BE2C (cell line): ENCODE measurements at regions not wholly inside any gene's neighbourhood (a gene's known extent, or its start where the extent isn't known, plus 50 kb on each side); places are given as distances from the start of the nearest gene placed in this dataset.

ENCODE experiments used
- DNase-seq: peaks from one replicate; pipeline ENCODE4 v3.0.0-alpha.2; 2020
- H3K27me3 ChIP-seq: fragments of 250-450 bp; sonication (Bioruptor Pico); 2 replicates; pipeline ENCODE4 v1.5.1; 2020; ENCODE audit warnings: mild to moderate bottlenecking
- H3K36me3 ChIP-seq: fragments of 250-450 bp; sonication (Bioruptor Pico); 2 replicates; pipeline ENCODE4 v1.5.1; 2020; ENCODE audit warnings: mild to moderate bottlenecking
- H3K4me1 ChIP-seq: fragments of 250-450 bp; sonication (Bioruptor Pico); 2 replicates; pipeline ENCODE4 v1.5.1; 2020
- H3K4me3 ChIP-seq: 2 replicates; pipeline ENCODE4 v1.5.1; 2011; ENCODE audit warnings: low read depth, low read length
- H3K9me3 ChIP-seq: fragments of 250-450 bp; sonication (Bioruptor Pico); 2 replicates; pipeline ENCODE4 v1.5.1; 2020
- TF ChIP-seq, protein P1 (sequence below): IDR thresholded peaks from 2 replicates; pipeline ENCODE4 v1.5.1; 2012; ENCODE audit warnings: mild to moderate bottlenecking, low read depth, low read length

DNA sequence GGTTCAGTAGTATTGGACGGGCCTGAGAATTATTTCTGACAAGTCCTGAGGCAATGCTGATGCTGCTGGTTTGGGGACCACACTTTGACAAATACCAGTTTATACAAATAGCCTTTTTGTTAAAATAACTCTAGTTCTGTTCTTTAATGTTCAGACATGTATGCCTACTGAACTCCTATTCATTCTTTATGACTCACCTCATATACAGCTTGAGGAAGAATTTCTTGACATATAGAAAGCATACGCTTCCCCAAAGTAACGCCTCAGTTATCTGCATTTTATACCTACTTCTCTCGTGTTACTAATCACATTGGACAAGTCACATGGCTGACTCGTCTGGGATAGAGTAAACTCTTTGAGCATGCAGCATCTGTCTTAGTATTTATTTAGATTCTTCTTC is 145.4 kb upstream of the GOLIM4 start:
- Histone ChIP-seq H3K4me1 (no peaks in the 10 kb centered on the region), H3K9me3 (no peaks in the 10 kb centered on the region), H3K27me3 (peaks cover 5% of the 10 kb centered on the region), H3K4me3 (no peak overlapping the region), H3K36me3 (no peaks in the 10 kb centered on the region)
- TF ChIP-seq, protein P1, sequence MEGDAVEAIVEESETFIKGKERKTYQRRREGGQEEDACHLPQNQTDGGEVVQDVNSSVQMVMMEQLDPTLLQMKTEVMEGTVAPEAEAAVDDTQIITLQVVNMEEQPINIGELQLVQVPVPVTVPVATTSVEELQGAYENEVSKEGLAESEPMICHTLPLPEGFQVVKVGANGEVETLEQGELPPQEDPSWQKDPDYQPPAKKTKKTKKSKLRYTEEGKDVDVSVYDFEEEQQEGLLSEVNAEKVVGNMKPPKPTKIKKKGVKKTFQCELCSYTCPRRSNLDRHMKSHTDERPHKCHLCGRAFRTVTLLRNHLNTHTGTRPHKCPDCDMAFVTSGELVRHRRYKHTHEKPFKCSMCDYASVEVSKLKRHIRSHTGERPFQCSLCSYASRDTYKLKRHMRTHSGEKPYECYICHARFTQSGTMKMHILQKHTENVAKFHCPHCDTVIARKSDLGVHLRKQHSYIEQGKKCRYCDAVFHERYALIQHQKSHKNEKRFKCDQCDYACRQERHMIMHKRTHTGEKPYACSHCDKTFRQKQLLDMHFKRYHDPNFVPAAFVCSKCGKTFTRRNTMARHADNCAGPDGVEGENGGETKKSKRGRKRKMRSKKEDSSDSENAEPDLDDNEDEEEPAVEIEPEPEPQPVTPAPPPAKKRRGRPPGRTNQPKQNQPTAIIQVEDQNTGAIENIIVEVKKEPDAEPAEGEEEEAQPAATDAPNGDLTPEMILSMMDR: no peak
- DNase-seq: no peak

DNA sequence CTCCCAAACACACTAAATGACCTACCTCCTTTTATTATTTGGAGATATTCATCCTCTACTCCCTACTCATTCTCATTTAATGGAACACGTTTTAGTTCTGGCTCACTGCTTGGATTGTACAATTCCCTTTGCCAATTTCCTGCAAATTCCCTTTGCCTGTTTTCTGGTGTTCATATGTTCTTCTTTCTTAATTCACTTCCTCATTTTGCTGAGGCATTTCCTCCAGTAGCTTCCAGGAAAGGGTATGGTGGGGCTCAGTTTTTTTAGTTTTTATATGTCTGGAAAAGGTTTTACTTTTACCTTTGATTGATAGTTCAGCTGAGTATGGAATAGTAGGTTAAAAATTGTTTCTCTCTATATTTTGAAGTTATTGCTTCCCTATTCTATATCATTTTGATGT is 143.6 kb upstream of the GOLIM4 start:
- H3K4me1 ChIP-seq: no peaks in the 10 kb centered on the region
- H3K27me3 ChIP-seq: peaks cover 2% of the 10 kb centered on the region
- TF ChIP-seq, protein P1: no peak
- DNase-seq: no peak
- H3K36me3 ChIP-seq: no peaks in the 10 kb centered on the region
- H3K9me3 ChIP-seq: no peaks in the 10 kb centered on the region
- no peak overlapping the region for H3K4me3 ChIP-seq

DNA sequence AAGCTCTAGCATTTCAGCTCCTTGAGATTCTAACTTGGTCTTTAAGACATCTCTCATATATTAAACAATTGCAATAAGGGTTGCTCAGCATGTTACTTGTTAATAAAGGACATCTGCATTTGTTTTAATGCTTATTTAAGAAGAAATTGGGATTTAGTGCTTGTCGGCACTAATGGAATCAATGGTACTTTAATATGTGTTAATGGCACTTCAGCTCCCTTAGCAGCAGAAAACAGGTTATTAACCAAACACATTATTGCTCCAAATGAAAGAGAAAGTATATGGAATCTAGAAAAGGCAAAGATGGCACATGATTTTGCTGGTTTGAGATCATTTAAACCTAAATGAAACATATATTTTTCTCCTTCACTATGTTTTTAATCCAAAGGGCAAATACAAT is 137.3 kb upstream of the GOLIM4 start:
- H3K9me3 ChIP-seq: no peaks in the 10 kb centered on the region
- TF ChIP-seq, protein P1: no peak
- no peaks in the 10 kb centered on the region for H3K4me1 ChIP-seq
- H3K27me3 ChIP-seq: no peaks in the 10 kb centered on the region; the same call in 1 of the 2 replicates
- no peak for DNase-seq
- H3K36me3 ChIP-seq: no peaks in the 10 kb centered on the region
- H3K4me3 ChIP-seq: no peak overlapping the region

DNA sequence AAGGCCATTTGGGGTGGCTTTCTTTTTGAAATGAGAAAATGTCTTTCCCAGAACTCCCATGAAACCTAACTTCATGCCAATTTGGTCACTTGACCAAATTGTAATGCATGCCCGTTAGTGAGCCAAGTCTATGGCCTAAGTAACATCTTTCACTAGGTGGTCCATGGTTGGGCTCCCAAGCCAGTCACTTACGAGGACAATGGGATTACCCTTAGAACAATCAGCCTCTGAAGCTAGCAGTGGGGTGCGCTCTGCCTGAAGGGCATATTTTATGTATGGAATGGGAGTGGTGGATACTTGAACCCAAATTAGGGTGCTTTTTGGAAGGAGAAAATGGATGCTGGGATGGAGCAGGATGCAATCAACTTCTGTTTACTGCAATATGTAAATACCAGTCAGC is 127.4 kb upstream of the GOLIM4 start:
- DNase-seq: no peak
- Histone ChIP-seq H3K4me1 (no peaks in the 10 kb centered on the region), H3K27me3 (no peaks in the 10 kb centered on the region), H3K9me3 (no peaks in the 10 kb centered on the region), H3K4me3 (no peak overlapping the region), H3K36me3 (no peaks in the 10 kb centered on the region)
- TF ChIP-seq, protein P1: no peak

DNA sequence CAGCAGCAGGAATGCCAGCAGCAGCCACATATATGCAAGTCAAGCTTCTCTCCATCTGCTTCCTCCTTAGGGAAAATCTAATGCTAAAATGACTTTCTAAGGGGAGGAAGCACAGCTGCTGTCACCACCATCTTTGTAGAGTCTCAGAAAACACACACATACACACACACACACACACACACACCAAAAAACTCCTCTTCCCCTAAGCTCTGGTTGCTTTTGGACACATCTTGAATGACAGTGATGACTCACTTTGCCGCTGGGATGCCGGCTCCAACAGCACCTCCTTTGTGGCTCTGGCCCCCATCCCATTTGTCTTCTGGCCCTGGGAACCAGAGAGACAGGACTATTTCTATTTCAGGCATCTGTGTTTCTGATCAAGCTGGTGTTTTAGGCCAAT is 124.8 kb upstream of the GOLIM4 start:
- H3K4me3 ChIP-seq: no peak overlapping the region

DNA sequence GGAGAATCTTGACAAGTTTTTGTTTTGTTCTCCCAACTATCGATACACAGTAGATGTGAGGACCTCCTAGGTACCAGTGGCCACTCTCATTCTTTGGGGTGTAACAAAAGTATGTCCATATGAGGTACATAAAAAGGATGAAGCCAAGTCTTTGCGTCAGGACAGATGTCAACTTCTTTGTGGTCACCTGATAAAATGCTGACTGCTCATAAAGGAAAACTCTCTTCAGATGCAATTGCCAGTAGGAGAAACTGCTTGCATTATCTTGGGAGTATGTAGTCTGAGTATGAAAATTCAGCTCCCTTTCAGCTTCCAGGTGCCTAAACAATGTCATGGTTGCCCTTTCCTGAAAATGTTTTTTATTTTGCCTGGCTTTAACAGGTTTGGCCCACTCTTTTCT is 123.8 kb upstream of the GOLIM4 start:
- Histone ChIP-seq H3K4me3 (no peak overlapping the region), H3K9me3 (no peaks in the 10 kb centered on the region), H3K4me1 (no peaks in the 10 kb centered on the region), H3K36me3 (no peaks in the 10 kb centered on the region), H3K27me3 (no peaks in the 10 kb centered on the region)
- DNase-seq: no peak
- TF ChIP-seq, protein P1: no peak

More for the DNA sequence above, 124.8 kb upstream of the GOLIM4 start:
- no peak for DNase-seq
- TF ChIP-seq, protein P1: no peak
- Histone ChIP-seq H3K9me3 (no peaks in the 10 kb centered on the region), H3K36me3 (no peaks in the 10 kb centered on the region), H3K27me3 (no peaks in the 10 kb centered on the region), H3K4me1 (no peaks in the 10 kb centered on the region)
